ENCODE measurements at regions not wholly inside any gene's neighbourhood (a gene's known extent, or its start where the extent isn't known, plus 50 kb on each side); places are given as distances from the start of the nearest gene placed in this dataset.

GRCh38 chr4:114364857-114365256 lies 233.8 kb upstream of the UGT8 start:
- ChIA-PET CTCF (no interaction called here), POLR2A (no interaction called here)
- Mint-ChIP-seq H3K36me3 (ENCODE audit: low read depth) (no peaks in the 10 kb centered on the region), H3K4me3 (no peak overlapping the region), H3K4me1 (no peaks in the 10 kb centered on the region), H3K9me3 (no peaks in the 10 kb centered on the region), H3K27me3 (no peaks in the 10 kb centered on the region), H3K27ac (no peak overlapping the region)
- no peak for DNase-seq

- H3K36me3 Mint-ChIP-seq (ENCODE audit: low read depth): no peaks in the 10 kb centered on the region
- CTCF ChIA-PET: no interaction called here
- no peak overlapping the region for H3K27ac Mint-ChIP-seq
- no peaks in the 10 kb centered on the region for H3K4me1 Mint-ChIP-seq
- peaks cover 2% of the 10 kb centered on the region for H3K27me3 Mint-ChIP-seq
- no peaks in the 10 kb centered on the region for H3K9me3 Mint-ChIP-seq
- DNase-seq: no peak
- POLR2A ChIA-PET: no interaction called here
- H3K4me3 Mint-ChIP-seq: no peak overlapping the region
Measured at GRCh38 chr4:114365591-114365990, 233.0 kb upstream of the UGT8 start.

GRCh38 chr4:114366368-114366767 lies 232.2 kb upstream of the UGT8 start:
- ChIA-PET CTCF (no interaction called here), POLR2A (no interaction called here)
- no peak overlapping the region for H3K4me3 Mint-ChIP-seq
- no peaks in the 10 kb centered on the region for H3K36me3 Mint-ChIP-seq (ENCODE audit: low read depth)
- H3K27ac Mint-ChIP-seq: no peak overlapping the region
- DNase-seq: no peak
- H3K9me3 Mint-ChIP-seq: no peaks in the 10 kb centered on the region
- H3K27me3 Mint-ChIP-seq: peaks cover 2% of the 10 kb centered on the region
- H3K4me1 Mint-ChIP-seq: no peaks in the 10 kb centered on the region

GRCh38 chr4:114368751-114369150 lies 229.9 kb upstream of the UGT8 start:
- DNase-seq: no peak
- H3K4me3 Mint-ChIP-seq: no peak overlapping the region
- ChIA-PET POLR2A (no interaction called here), CTCF (no interaction called here)
- H3K9me3 Mint-ChIP-seq: no peaks in the 10 kb centered on the region
- H3K36me3 Mint-ChIP-seq (ENCODE audit: low read depth): no peaks in the 10 kb centered on the region
- H3K4me1 Mint-ChIP-seq: no peaks in the 10 kb centered on the region
- H3K27ac Mint-ChIP-seq: no peak overlapping the region
- peaks cover 2% of the 10 kb centered on the region for H3K27me3 Mint-ChIP-seq

- Mint-ChIP-seq H3K9me3 (no peaks in the 10 kb centered on the region), H3K36me3 (ENCODE audit: low read depth) (no peaks in the 10 kb centered on the region)
- CTCF ChIA-PET: no interaction called here
Measured at GRCh38 chr4:114373508-114373907, 225.1 kb upstream of the UGT8 start.

GRCh38 chr4:114378305-114378903 lies 220.2 kb upstream of the UGT8 start:
- CTCF ChIA-PET: no interaction called here
- Mint-ChIP-seq H3K4me1 (no peaks in the 10 kb centered on the region), H3K36me3 (ENCODE audit: low read depth) (no peaks in the 10 kb centered on the region), H3K9me3 (no peaks in the 10 kb centered on the region), H3K4me3 (no peak overlapping the region), H3K27ac (no peak overlapping the region), H3K27me3 (peaks cover 4% of the 10 kb centered on the region)
- POLR2A ChIA-PET: no interaction called here
- DNase-seq: no peak

More at GRCh38 chr4:114373508-114373907, 225.1 kb upstream of the UGT8 start:
- Mint-ChIP-seq H3K27me3 (peaks cover 6% of the 10 kb centered on the region), H3K27ac (no peak overlapping the region), H3K4me3 (no peak overlapping the region), H3K4me1 (no peaks in the 10 kb centered on the region)
- DNase-seq: no peak
- POLR2A ChIA-PET: no interaction called here

- CTCF ChIA-PET: interaction anchor here (1.1 kb wide), 2 partner anchors 13 to 276 kb away, joined by 3 read pairs; no protein-coding TSS in a partner anchor
- H3K4me3 Mint-ChIP-seq: no peak overlapping the region
Measured at GRCh38 chr4:114383067-114383466, 215.5 kb upstream of the UGT8 start.

GRCh38 chr4:114383721-114384120 lies 214.9 kb upstream of the UGT8 start:
- H3K27ac Mint-ChIP-seq: no peak overlapping the region
- ChIA-PET POLR2A (no interaction called here), CTCF (interaction anchor here (1.1 kb wide), 1 partner anchor 275 kb away, joined by 3 read pairs; no protein-coding TSS in a partner anchor)
- H3K36me3 Mint-ChIP-seq (ENCODE audit: low read depth): no peaks in the 10 kb centered on the region
- H3K27me3 Mint-ChIP-seq: no peaks in the 10 kb centered on the region
- no peak for DNase-seq
- no peaks in the 10 kb centered on the region for H3K9me3 Mint-ChIP-seq
- H3K4me3 Mint-ChIP-seq: no peak overlapping the region
- no peaks in the 10 kb centered on the region for H3K4me1 Mint-ChIP-seq

More at GRCh38 chr4:114383067-114383466, 215.5 kb upstream of the UGT8 start:
- POLR2A ChIA-PET: no interaction called here
- Mint-ChIP-seq H3K27ac (no peak overlapping the region), H3K36me3 (ENCODE audit: low read depth) (no peaks in the 10 kb centered on the region), H3K4me1 (no peaks in the 10 kb centered on the region), H3K27me3 (no peaks in the 10 kb centered on the region), H3K9me3 (no peaks in the 10 kb centered on the region)
- no peak for DNase-seq

GRCh38 chr4:114384629-114385028 lies 214.0 kb upstream of the UGT8 start:
- DNase-seq: no peak
- H3K4me1 Mint-ChIP-seq: no peaks in the 10 kb centered on the region
- no peaks in the 10 kb centered on the region for H3K9me3 Mint-ChIP-seq
- no peak overlapping the region for H3K27ac Mint-ChIP-seq
- H3K27me3 Mint-ChIP-seq: no peaks in the 10 kb centered on the region
- H3K4me3 Mint-ChIP-seq: no peak overlapping the region
- ChIA-PET CTCF (interaction anchor here (0.7 to 1.1 kb wide), 2 partner anchors 311 to 1107 kb away, joined by 3 read pairs; no protein-coding TSS in a partner anchor), POLR2A (interaction anchor here (0.7 kb wide), 1 partner anchor 860 kb away, joined by 4 read pairs; no protein-coding TSS in a partner anchor)
- H3K36me3 Mint-ChIP-seq (ENCODE audit: low read depth): no peaks in the 10 kb centered on the region

- Mint-ChIP-seq H3K4me3 (no peak overlapping the region), H3K4me1 (no peaks in the 10 kb centered on the region), H3K27me3 (no peaks in the 10 kb centered on the region), H3K36me3 (ENCODE audit: low read depth) (no peaks in the 10 kb centered on the region), H3K9me3 (no peaks in the 10 kb centered on the region), H3K27ac (no peak overlapping the region)
- DNase-seq: no peak
- POLR2A ChIA-PET: no interaction called here
- CTCF ChIA-PET: interaction anchor here (0.7 to 1.1 kb wide), 3 partner anchors 310 to 1108 kb away, joined by 3 read pairs; no protein-coding TSS in a partner anchor
Measured at GRCh38 chr4:114385195-114385985, 213.2 kb upstream of the UGT8 start.

- no peaks in the 10 kb centered on the region for H3K4me1 Mint-ChIP-seq
- no peak for DNase-seq
- no peak overlapping the region for H3K4me3 Mint-ChIP-seq
- H3K9me3 Mint-ChIP-seq: no peaks in the 10 kb centered on the region
- H3K36me3 Mint-ChIP-seq (ENCODE audit: low read depth): no peaks in the 10 kb centered on the region
- CTCF ChIA-PET: interaction anchor here (1.2 kb wide), 1 partner anchor 272 kb away, joined by 6 read pairs; no protein-coding TSS in a partner anchor
- H3K27me3 Mint-ChIP-seq: peaks cover 1% of the 10 kb centered on the region
- H3K27ac Mint-ChIP-seq: no peak overlapping the region
- POLR2A ChIA-PET: interaction anchor here (0.5 kb wide), 1 partner anchor 30 kb away, joined by 3 read pairs; no protein-coding TSS in a partner anchor
Measured at GRCh38 chr4:114386637-114387233, 211.9 kb upstream of the UGT8 start.

- no peak for DNase-seq
- CTCF ChIA-PET: interaction anchor here (1.5 kb wide), 1 partner anchor 305 kb away, joined by 5 read pairs; no protein-coding TSS in a partner anchor
Measured at GRCh38 chr4:114389070-114389685, 209.4 kb upstream of the UGT8 start.

More at GRCh38 chr4:114389070-114389685, 209.4 kb upstream of the UGT8 start:
- H3K4me3 Mint-ChIP-seq: no peak overlapping the region
- H3K27me3 Mint-ChIP-seq: peaks cover 2% of the 10 kb centered on the region
- no peak overlapping the region for H3K27ac Mint-ChIP-seq
- no peaks in the 10 kb centered on the region for H3K9me3 Mint-ChIP-seq
- POLR2A ChIA-PET: no interaction called here
- no peaks in the 10 kb centered on the region for H3K36me3 Mint-ChIP-seq (ENCODE audit: low read depth)
- no peaks in the 10 kb centered on the region for H3K4me1 Mint-ChIP-seq
